ENCODE measurements at regions not wholly inside any gene's neighbourhood (a gene's known extent, or its start where the extent isn't known, plus 50 kb on each side); places are given as distances from the start of the nearest gene placed in this dataset.
"Not testable (repeated sequence)": the region's sequence is repeated elsewhere in the genome, so short reads cannot be mapped to it uniquely, and the experiment has no call there.

DNA sequence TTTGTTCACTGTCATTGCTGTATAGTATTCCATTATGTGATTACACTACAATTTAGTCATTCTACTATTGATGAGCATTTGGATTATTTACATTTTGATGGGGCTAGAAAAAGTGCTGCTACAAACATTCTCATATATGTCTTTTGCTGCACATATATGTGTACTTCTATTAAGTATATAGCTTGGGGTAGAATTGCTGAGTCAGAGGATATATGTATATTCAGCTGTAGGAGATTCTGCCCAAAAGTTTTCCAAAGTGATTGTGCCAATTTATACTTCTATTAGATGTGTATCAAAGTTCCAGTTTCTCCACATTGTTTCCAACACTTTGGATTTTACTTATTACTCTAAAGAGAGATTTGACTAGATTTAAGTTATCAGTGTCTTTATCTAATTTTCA is 101.7 kb upstream of the UGP2 start:
- TF ChIP-seq, protein P1, sequence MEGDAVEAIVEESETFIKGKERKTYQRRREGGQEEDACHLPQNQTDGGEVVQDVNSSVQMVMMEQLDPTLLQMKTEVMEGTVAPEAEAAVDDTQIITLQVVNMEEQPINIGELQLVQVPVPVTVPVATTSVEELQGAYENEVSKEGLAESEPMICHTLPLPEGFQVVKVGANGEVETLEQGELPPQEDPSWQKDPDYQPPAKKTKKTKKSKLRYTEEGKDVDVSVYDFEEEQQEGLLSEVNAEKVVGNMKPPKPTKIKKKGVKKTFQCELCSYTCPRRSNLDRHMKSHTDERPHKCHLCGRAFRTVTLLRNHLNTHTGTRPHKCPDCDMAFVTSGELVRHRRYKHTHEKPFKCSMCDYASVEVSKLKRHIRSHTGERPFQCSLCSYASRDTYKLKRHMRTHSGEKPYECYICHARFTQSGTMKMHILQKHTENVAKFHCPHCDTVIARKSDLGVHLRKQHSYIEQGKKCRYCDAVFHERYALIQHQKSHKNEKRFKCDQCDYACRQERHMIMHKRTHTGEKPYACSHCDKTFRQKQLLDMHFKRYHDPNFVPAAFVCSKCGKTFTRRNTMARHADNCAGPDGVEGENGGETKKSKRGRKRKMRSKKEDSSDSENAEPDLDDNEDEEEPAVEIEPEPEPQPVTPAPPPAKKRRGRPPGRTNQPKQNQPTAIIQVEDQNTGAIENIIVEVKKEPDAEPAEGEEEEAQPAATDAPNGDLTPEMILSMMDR (conservative IDR thresholded peaks at IDR 0.05) = no peak
- no peak overlapping the region for H3K27ac ChIP-seq

GRCh38 chr2:63740943-63741342 is 100.8 kb upstream of the UGP2 start:
- TF ChIP-seq, protein P1 (conservative IDR thresholded peaks at IDR 0.05) = no peak
- no peak overlapping the region for H3K27ac ChIP-seq

DNA sequence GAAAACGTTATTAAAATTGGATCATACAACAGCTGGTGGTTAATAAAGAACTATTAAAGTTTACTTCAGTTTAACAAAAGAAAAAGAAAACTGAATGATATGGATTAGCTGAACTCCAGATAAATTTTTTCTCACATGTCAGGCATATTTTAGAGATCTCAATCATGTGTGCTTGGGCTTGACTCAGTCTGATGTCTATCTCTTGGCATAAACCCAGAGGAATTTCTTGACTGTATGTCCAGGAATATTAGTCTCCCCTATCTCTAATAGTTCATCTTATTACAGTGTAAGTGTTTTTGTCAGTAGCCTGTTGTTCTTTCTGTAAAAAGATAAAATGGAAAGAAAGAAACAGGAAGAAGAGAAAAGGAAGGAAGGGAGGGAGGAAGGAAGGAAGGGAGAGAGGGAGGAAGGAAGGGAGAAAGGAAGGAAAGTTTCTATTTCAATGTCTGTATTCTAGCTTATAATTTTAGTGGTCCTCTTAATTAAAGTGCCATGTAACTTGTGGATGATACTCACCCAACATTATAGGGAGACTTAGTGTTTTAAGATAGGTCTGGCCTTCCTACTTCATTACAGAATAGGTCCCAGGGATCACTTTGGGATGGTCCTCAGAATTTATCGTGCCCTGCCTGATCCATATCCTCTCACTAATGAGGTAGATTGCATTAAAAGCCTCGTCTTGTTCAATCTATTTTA is 99.7 kb upstream of the UGP2 start:
- H3K27ac ChIP-seq = no peak overlapping the region
- TF ChIP-seq, protein P1 (conservative IDR thresholded peaks at IDR 0.05) = no peak

DNA sequence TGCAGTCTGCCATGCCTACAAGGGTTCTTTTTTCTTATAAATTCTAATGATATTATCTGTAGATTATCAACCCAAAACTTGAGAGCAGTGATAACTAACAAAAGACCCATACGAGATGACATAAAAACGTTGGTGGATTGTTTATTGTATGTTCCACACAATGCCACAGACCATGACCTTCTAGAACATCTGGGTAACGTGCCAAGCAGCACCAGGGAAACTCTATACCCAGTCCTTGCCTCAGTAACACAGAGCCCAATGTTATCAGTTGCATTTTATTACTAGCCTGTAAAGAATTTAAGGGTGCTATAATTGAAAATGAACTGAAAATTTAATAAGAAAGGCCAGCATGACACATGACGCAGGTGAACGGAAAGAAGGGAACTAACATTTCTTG is 99.1 kb upstream of the UGP2 start:
- no peak overlapping the region for H3K27ac ChIP-seq
- TF ChIP-seq, protein P1 (conservative IDR thresholded peaks at IDR 0.05) = no peak

DNA sequence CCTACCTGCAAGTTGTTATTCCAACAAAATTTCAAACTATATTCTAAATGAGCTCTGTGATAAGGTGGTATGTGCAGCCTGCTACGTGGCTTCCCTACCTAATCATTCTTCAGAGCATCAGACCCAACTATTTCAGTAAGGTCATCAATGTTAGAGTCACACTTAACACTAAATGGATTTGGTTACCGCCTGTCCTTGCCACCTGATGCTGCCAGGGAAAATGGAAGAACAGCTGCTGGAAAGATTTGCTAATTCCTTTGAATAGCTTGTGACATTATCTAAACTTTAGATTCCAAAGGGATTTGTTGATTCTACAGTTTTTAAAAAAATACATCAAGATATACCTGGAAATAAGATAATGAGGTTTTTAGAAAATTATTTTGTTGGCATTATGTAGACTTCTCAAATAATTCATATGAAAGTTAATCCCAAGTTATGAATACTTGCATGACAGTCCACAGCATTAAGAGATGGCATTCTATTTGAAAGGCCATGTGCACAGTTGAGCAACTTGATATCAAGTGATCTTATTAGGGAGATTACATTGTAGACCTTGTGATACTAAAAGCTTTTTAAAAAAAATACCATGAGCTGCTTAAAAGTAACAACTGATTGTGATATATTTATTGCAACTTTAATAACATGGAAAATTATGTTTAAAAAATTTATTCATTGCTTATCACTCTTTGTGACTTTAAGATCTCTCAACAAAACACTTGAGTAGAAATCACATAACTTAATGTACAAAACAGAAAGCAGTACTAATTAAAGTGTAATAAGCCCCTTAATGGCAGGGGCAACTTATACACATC is 98.3 kb upstream of the UGP2 start:
- TF ChIP-seq, protein P1 (conservative IDR thresholded peaks at IDR 0.05) = no peak
- no peak overlapping the region for H3K27ac ChIP-seq

DNA sequence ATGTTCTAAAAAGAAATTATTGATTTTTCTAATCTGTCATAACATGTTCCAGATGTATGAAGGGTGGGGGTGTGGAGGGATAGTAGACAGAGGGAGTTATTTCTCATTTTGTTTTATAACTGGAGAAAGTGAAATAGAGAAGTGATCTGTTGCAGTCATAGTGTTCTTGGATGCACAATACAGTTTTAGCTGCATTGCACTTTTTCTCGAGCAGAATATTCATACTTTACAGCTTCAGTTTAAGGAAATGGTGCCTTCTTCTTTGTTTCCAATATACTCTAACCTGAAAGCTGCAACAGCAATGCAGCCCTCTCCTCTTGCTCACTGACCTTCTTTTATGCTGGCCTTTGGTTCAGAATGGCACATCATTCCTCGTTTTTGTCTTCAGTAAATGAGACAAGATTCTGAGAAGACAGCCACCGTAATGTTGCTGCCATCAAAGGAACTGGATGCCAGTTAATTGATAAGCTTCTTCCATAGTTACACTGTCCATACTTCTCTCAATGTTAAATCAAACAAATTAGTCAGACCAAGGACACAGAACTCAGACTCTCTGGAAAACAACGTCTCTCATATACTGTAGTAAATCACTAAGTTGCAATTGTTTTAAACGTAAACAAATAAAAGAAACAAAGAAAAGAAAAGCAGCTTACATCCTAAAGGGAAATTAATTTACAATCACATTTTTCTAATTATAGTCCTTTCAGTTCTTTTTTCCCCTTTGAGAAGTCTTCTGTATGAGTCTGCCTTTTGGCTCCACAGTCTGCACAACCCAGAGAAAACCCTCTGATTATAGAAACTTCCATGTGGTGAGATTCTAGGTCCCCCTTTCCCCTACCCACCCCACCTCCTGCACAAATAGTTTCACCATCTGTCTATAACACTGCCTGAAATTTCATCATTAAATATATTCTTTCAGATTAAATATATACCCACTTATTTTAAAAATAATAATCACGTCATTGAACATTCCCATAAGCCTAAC is 97.4 kb upstream of the UGP2 start:
- TF ChIP-seq, protein P1 (conservative IDR thresholded peaks at IDR 0.05) = no peak
- no peak overlapping the region for H3K27ac ChIP-seq

GRCh38 chr2:63746548-63746947 is 95.1 kb upstream of the UGP2 start:
- H3K27ac ChIP-seq = not testable (repeated sequence)
